ENCODE measurements at regions not wholly inside any gene's neighbourhood (a gene's known extent, or its start where the extent isn't known, plus 50 kb on each side); places are given as distances from the start of the nearest gene placed in this dataset.

- DNase-seq, result no peak
Measured at GRCh38 chr15:95595759-95596158, 734.7 kb upstream of the NR2F2 start.

- no peak for DNase-seq
Measured at GRCh38 chr15:95596496-95596895, 734.0 kb upstream of the NR2F2 start.

- DNase-seq, result no peak
Measured at GRCh38 chr15:95598251-95598855, 732.1 kb upstream of the NR2F2 start.

- DNase-seq, result no peak
Measured at GRCh38 chr15:95600367-95600766, 730.1 kb upstream of the NR2F2 start.

- DNase-seq, result no peak
Measured at GRCh38 chr15:95600884-95601283, 729.6 kb upstream of the NR2F2 start.

- DNase-seq, result no peak
Measured at GRCh38 chr15:95601525-95601924, 729.0 kb upstream of the NR2F2 start.

- DNase-seq, result no peak
Measured at GRCh38 chr15:95603802-95604201, 726.7 kb upstream of the NR2F2 start.

GRCh38 chr15:95604634-95605036 lies 725.9 kb upstream of the NR2F2 start:
- no peak for DNase-seq

GRCh38 chr15:95605098-95605497 lies 725.4 kb upstream of the NR2F2 start:
- no peak for DNase-seq

GRCh38 chr15:95606551-95606950 lies 723.9 kb upstream of the NR2F2 start:
- DNase-seq, result no peak

GRCh38 chr15:95608371-95608770 lies 722.1 kb upstream of the NR2F2 start:
- DNase-seq, result no peak

- DNase-seq, result no peak
Measured at GRCh38 chr15:95609096-95609495, 721.4 kb upstream of the NR2F2 start.

GRCh38 chr15:95610945-95611344 lies 719.6 kb upstream of the NR2F2 start:
- no peak for DNase-seq

GRCh38 chr15:95615436-95615835 lies 715.1 kb upstream of the NR2F2 start:
- no peak for DNase-seq

- no peak for DNase-seq
Measured at GRCh38 chr15:95616306-95616705, 714.2 kb upstream of the NR2F2 start.

- DNase-seq, result no peak
Measured at GRCh38 chr15:95620934-95621579, 709.4 kb upstream of the NR2F2 start.

- no peak for DNase-seq
Measured at GRCh38 chr15:95622843-95623242, 707.7 kb upstream of the NR2F2 start.

GRCh38 chr15:95624100-95624499 lies 706.4 kb upstream of the NR2F2 start:
- no peak for DNase-seq

GRCh38 chr15:95624616-95625361 lies 705.7 kb upstream of the NR2F2 start:
- DNase-seq, result no peak

- DNase-seq, result no peak
Measured at GRCh38 chr15:95626501-95627361, 703.8 kb upstream of the NR2F2 start.

GRCh38 chr15:95629503-95630168 lies 700.9 kb upstream of the NR2F2 start:
- DNase-seq, result no peak

GRCh38 chr15:95630683-95631082 lies 699.8 kb upstream of the NR2F2 start:
- no peak for DNase-seq

- DNase-seq, result no peak
Measured at GRCh38 chr15:95635666-95636065, 694.8 kb upstream of the NR2F2 start.

Measured in NCI-H1092 treated with DMSO at 0.1 percent for 48 hours (cell line).